ENCODE measurements at regions not wholly inside any gene's neighbourhood (a gene's known extent, or its start where the extent isn't known, plus 50 kb on each side); places are given as distances from the start of the nearest gene placed in this dataset.
"Not testable (repeated sequence)": the region's sequence is repeated elsewhere in the genome, so short reads cannot be mapped to it uniquely, and the experiment has no call there.

DNA sequence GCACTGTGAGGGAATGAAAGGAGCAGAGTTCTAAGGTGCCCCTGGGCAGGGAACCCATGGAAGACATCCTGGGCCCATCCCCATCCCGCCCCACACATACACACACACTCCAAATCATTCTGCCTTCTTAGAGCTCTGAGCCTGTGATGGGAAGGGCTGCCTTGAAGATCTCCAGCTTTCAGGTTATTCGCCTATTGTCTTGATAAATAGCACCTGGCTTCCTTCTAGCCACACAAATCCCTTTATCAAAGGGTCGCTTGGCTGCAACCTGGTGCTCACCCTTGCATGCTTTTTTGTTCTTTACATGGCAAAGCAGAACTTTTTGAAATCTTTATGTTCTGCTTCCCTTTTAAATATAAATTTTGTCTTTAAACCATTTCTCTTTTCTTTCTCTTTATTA is 112.2 kb upstream of the TMTC1 start:
- Histone ChIP-seq H3K4me1 (no peaks in the 10 kb centered on the region), H3K36me3 (no peaks in the 10 kb centered on the region), H3K27ac (no peak overlapping the region), H3K9me3 (no peaks in the 10 kb centered on the region), H3K4me3 (no peak overlapping the region), H3K27me3 (no peaks in the 10 kb centered on the region)
- no peak for DNase-seq
- TF ChIP-seq, protein P1, sequence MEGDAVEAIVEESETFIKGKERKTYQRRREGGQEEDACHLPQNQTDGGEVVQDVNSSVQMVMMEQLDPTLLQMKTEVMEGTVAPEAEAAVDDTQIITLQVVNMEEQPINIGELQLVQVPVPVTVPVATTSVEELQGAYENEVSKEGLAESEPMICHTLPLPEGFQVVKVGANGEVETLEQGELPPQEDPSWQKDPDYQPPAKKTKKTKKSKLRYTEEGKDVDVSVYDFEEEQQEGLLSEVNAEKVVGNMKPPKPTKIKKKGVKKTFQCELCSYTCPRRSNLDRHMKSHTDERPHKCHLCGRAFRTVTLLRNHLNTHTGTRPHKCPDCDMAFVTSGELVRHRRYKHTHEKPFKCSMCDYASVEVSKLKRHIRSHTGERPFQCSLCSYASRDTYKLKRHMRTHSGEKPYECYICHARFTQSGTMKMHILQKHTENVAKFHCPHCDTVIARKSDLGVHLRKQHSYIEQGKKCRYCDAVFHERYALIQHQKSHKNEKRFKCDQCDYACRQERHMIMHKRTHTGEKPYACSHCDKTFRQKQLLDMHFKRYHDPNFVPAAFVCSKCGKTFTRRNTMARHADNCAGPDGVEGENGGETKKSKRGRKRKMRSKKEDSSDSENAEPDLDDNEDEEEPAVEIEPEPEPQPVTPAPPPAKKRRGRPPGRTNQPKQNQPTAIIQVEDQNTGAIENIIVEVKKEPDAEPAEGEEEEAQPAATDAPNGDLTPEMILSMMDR (IDR thresholded peaks at IDR 0.05), result no peak
- no peak for TF ChIP-seq POLR2A (IDR thresholded peaks at IDR 0.05)
- intact Hi-C loops (cut with DNase I; ENCODE audit: low total_unique reads), result no loop called here

DNA sequence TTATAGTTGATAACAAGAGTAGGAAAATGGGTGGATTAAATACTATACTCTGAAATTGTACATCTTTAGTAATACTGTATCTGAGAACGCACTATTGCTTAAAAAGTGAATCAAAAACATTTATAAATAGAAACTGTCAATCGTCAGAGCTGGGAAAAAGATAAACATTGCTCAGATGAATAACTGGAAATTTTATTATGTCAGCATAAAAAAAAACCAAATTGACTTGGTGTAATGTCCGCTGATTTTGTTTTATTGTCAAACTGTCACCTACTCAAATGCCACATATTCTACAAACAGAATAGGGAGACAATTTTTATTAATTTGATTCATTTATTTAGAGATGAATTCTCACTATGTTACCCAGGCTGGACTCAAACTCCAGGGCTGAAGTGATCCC is 109.3 kb upstream of the TMTC1 start:
- intact Hi-C loops (cut with DNase I; ENCODE audit: low total_unique reads), result no loop called here
- no peak for DNase-seq
- no peak for TF ChIP-seq POLR2A (IDR thresholded peaks at IDR 0.05)
- TF ChIP-seq, protein P1 (IDR thresholded peaks at IDR 0.05), result no peak
- Histone ChIP-seq H3K4me1 (no peaks in the 10 kb centered on the region), H3K4me3 (no peak overlapping the region), H3K27me3 (no peaks in the 10 kb centered on the region), H3K36me3 (no peaks in the 10 kb centered on the region), H3K9me3 (no peaks in the 10 kb centered on the region), H3K27ac (no peak overlapping the region)

DNA sequence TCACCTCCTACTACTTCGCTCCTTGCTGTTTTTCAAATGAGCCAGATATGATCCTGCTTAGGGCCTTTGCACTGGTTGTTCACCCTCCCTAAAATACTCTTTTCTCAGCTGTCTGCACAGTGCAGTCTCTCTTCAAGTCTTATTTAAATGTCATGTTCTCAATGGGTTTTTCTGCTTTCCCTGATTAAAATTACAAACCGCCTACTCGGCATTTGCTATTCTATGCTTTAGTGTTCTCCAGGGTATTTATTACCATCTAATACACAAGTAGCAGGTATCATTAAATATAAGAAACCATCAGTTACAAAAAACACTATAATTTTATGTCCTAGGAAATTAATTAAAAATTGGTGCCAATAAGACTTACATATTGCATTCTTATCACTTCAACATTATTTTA is 108.0 kb upstream of the TMTC1 start:
- intact Hi-C loops (cut with DNase I; ENCODE audit: low total_unique reads), result no loop called here
- Histone ChIP-seq H3K27ac (no peak overlapping the region), H3K4me3 (no peak overlapping the region), H3K27me3 (no peaks in the 10 kb centered on the region), H3K4me1 (no peaks in the 10 kb centered on the region), H3K9me3 (no peaks in the 10 kb centered on the region), H3K36me3 (no peaks in the 10 kb centered on the region)
- TF ChIP-seq POLR2A (IDR thresholded peaks at IDR 0.05), result no peak
- TF ChIP-seq, protein P1 (IDR thresholded peaks at IDR 0.05), result no peak
- no peak for DNase-seq

DNA sequence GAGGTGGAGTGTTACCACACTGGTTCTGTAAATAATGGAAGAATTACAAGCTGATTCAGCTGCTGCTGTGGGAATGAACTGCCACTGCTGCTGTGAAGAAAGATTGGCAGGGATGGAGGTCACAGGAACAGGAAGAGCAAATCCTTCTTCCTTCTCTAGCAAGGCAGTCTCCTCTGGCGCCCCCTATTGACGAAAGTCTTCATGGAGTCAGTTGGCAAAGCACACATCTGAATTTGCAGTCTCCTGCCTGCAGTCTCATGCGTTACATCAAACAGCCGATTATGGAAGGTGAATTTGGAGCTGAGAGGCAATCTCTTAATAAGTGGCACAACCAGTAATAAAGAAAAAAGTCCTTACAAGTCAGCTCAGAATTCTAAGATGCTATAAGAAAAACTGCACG is 106.0 kb upstream of the TMTC1 start:
- H3K4me3 ChIP-seq, result no peak overlapping the region
- H3K9me3 ChIP-seq, result no peaks in the 10 kb centered on the region
- intact Hi-C loops (cut with DNase I; ENCODE audit: low total_unique reads), result no loop called here
- no peaks in the 10 kb centered on the region for H3K27me3 ChIP-seq
- no peaks in the 10 kb centered on the region for H3K36me3 ChIP-seq
- peak in 1 of 2 donors; percentile 18 for DNase-seq
- TF ChIP-seq POLR2A (IDR thresholded peaks at IDR 0.05), result no peak
- TF ChIP-seq, protein P1 (IDR thresholded peaks at IDR 0.05), result peak in 2 of 4 experiments; percentile 8 to 39
- H3K27ac ChIP-seq, result no peak overlapping the region
- no peaks in the 10 kb centered on the region for H3K4me1 ChIP-seq

DNA sequence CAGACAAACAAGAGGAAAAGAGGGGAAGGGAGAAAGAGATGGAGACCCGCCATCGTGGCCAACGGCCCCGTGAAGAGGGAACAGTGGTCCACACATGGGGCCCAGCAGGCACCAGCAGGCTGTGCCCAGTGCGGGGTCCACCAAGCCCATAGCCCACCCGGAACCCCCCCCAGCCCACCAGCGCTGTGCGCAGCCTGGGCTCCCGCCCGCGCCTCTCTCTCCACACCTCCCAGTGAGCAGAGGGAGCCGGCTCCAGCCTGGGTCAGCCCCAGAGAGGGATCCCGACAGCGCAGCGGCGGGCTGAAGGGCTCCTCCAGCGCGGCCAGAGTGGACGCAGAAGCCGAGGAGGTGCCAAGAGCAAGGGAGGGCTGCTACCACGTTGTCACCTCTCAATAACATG is 105.0 kb upstream of the TMTC1 start:
- Histone ChIP-seq H3K4me3 (no peak overlapping the region), H3K9me3 (no peaks in the 10 kb centered on the region), H3K4me1 (no peaks in the 10 kb centered on the region), H3K27me3 (no peaks in the 10 kb centered on the region), H3K36me3 (no peaks in the 10 kb centered on the region), H3K27ac (no peak overlapping the region)
- DNase-seq, result no peak
- TF ChIP-seq POLR2A (IDR thresholded peaks at IDR 0.05), result no peak
- TF ChIP-seq, protein P1 (IDR thresholded peaks at IDR 0.05), result no peak
- intact Hi-C loops (cut with DNase I; ENCODE audit: low total_unique reads), result no loop called here

DNA sequence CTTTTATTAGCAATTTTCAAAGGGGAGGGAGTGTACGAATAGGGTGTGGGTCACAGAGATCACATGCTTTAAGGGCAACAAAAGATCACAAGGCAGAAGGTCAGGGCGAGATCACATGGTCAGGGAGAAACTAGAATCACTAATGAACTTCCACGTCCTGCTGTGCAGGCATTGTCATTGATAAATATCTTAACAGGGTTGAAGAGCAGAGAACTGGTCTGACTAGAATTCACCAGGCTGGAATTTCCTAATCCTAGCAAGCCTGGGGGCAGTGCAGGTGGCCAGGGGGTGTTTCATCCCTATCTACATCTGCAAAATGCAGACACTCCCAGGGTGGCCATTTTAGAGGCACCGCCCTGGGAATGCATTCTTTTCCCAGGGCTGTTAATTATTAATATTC is 101.2 kb upstream of the TMTC1 start:
- H3K36me3 ChIP-seq; H3K4me1 ChIP-seq; H3K4me3 ChIP-seq; H3K9me3 ChIP-seq; intact Hi-C loops (cut with DNase I; ENCODE audit: low total_unique reads); DNase-seq; H3K27me3 ChIP-seq; H3K27ac ChIP-seq: not testable (repeated sequence)
